ENCODE measurements at regions not wholly inside any gene's neighbourhood (a gene's known extent, or its start where the extent isn't known, plus 50 kb on each side); places are given as distances from the start of the nearest gene placed in this dataset.

GRCh38 chr10:129233351-129234148 is 233.5 kb upstream of the MGMT start:
- no peaks in the 10 kb centered on the region for H4K20me1 ChIP-seq (ENCODE audit: insufficient read depth, low read length)
- ATAC-seq (ENCODE audit: insufficient read depth, low read depth) (no peak), DNase-seq (no peak)
- no peaks in the 10 kb centered on the region for H3K36me3 ChIP-seq (ENCODE audit: insufficient read depth, low read length)
- no peak overlapping the region for H3K4me2 ChIP-seq (ENCODE audit: insufficient read depth, low read length)
- no peak overlapping the region for H3K9ac ChIP-seq (ENCODE audit: low read depth, low read length)
- H3K4me3 ChIP-seq (ENCODE audit: low read depth in 1 of 2, low read length in 2 of 2), result no peak overlapping the region
- TF ChIP-seq CTCF (IDR thresholded peaks at IDR 0.05; ENCODE audit: borderline replicate concordance, extremely low read depth, low read length, poor library complexity, severe bottlenecking) (no peak), EZH2 (IDR thresholded peaks at IDR 0.05; ENCODE audit: borderline replicate concordance, low read depth, low read length, severe bottlenecking) (no peak)
- H3K79me2 ChIP-seq (ENCODE audit: insufficient read depth, low read length), result no peaks in the 10 kb centered on the region
- no peaks in the 10 kb centered on the region for H3K9me3 ChIP-seq (ENCODE audit: insufficient read depth, low read length, severe bottlenecking)
- H3K27me3 ChIP-seq (ENCODE audit: insufficient read depth, low read length, poor library complexity), result no peaks in the 10 kb centered on the region
- no peak overlapping the region for H3K27ac ChIP-seq (ENCODE audit: low read length)
- no peak overlapping the region for H2AFZ ChIP-seq (ENCODE audit: low read depth, low read length)
- H3K4me1 ChIP-seq (ENCODE audit: insufficient read depth, low read length), result no peaks in the 10 kb centered on the region

GRCh38 chr10:129236274-129236691 is 230.8 kb upstream of the MGMT start:
- no peak for DNase-seq
- no peak for ATAC-seq (ENCODE audit: insufficient read depth, low read depth)
- Histone ChIP-seq H3K4me3 (ENCODE audit: low read depth in 1 of 2, low read length in 2 of 2) (no peak overlapping the region), H3K4me2 (ENCODE audit: insufficient read depth, low read length) (no peak overlapping the region), H3K79me2 (ENCODE audit: insufficient read depth, low read length) (no peaks in the 10 kb centered on the region), H3K27me3 (ENCODE audit: insufficient read depth, low read length, poor library complexity) (no peaks in the 10 kb centered on the region), H3K27ac (ENCODE audit: low read length) (no peak overlapping the region), H3K9me3 (ENCODE audit: insufficient read depth, low read length, severe bottlenecking) (no peaks in the 10 kb centered on the region), H2AFZ (ENCODE audit: low read depth, low read length) (no peak overlapping the region), H3K36me3 (ENCODE audit: insufficient read depth, low read length) (no peaks in the 10 kb centered on the region), H4K20me1 (ENCODE audit: insufficient read depth, low read length) (no peaks in the 10 kb centered on the region), H3K4me1 (ENCODE audit: insufficient read depth, low read length) (no peaks in the 10 kb centered on the region), H3K9ac (ENCODE audit: low read depth, low read length) (no peak overlapping the region)
- no peak for TF ChIP-seq CTCF (IDR thresholded peaks at IDR 0.05; ENCODE audit: borderline replicate concordance, extremely low read depth, low read length, poor library complexity, severe bottlenecking)
- TF ChIP-seq EZH2 (IDR thresholded peaks at IDR 0.05; ENCODE audit: borderline replicate concordance, low read depth, low read length, severe bottlenecking), result no peak

- H3K9me3 ChIP-seq (ENCODE audit: insufficient read depth, low read length, severe bottlenecking), result no peaks in the 10 kb centered on the region
- H3K79me2 ChIP-seq (ENCODE audit: insufficient read depth, low read length), result no peaks in the 10 kb centered on the region
- H3K9ac ChIP-seq (ENCODE audit: low read depth, low read length), result no peak overlapping the region
- no peaks in the 10 kb centered on the region for H3K36me3 ChIP-seq (ENCODE audit: insufficient read depth, low read length)
- no peaks in the 10 kb centered on the region for H3K4me1 ChIP-seq (ENCODE audit: insufficient read depth, low read length)
- H4K20me1 ChIP-seq (ENCODE audit: insufficient read depth, low read length), result no peaks in the 10 kb centered on the region
- H3K27me3 ChIP-seq (ENCODE audit: insufficient read depth, low read length, poor library complexity), result no peaks in the 10 kb centered on the region
- no peak overlapping the region for H2AFZ ChIP-seq (ENCODE audit: low read depth, low read length)
- DNase-seq (no peak), ATAC-seq (ENCODE audit: insufficient read depth, low read depth) (no peak)
- TF ChIP-seq EZH2 (IDR thresholded peaks at IDR 0.05; ENCODE audit: borderline replicate concordance, low read depth, low read length, severe bottlenecking), result no peak
- TF ChIP-seq CTCF (IDR thresholded peaks at IDR 0.05; ENCODE audit: borderline replicate concordance, extremely low read depth, low read length, poor library complexity, severe bottlenecking), result no peak
- H3K4me2 ChIP-seq (ENCODE audit: insufficient read depth, low read length), result no peak overlapping the region
- H3K4me3 ChIP-seq (ENCODE audit: low read depth in 1 of 2, low read length in 2 of 2), result no peak overlapping the region
- no peak overlapping the region for H3K27ac ChIP-seq (ENCODE audit: low read length)
Observed at GRCh38 chr10:129241461-129241860, 225.6 kb upstream of the MGMT start.
